ENCODE measurements at regions not wholly inside any gene's neighbourhood (a gene's known extent, or its start where the extent isn't known, plus 50 kb on each side); places are given as distances from the start of the nearest gene placed in this dataset.

GRCh38 chr12:115094163-115094816 lies 410.3 kb upstream of the TBX3 start:
- no peak for TF ChIP-seq POLR2A (IDR thresholded peaks at IDR 0.05)
- TF ChIP-seq, protein P1, sequence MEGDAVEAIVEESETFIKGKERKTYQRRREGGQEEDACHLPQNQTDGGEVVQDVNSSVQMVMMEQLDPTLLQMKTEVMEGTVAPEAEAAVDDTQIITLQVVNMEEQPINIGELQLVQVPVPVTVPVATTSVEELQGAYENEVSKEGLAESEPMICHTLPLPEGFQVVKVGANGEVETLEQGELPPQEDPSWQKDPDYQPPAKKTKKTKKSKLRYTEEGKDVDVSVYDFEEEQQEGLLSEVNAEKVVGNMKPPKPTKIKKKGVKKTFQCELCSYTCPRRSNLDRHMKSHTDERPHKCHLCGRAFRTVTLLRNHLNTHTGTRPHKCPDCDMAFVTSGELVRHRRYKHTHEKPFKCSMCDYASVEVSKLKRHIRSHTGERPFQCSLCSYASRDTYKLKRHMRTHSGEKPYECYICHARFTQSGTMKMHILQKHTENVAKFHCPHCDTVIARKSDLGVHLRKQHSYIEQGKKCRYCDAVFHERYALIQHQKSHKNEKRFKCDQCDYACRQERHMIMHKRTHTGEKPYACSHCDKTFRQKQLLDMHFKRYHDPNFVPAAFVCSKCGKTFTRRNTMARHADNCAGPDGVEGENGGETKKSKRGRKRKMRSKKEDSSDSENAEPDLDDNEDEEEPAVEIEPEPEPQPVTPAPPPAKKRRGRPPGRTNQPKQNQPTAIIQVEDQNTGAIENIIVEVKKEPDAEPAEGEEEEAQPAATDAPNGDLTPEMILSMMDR (IDR thresholded peaks at IDR 0.05): no peak
